Tibial nerve (tissue), 4 donors: ENCODE measurements at regions not wholly inside any gene's neighbourhood (a gene's known extent, or its start where the extent isn't known, plus 50 kb on each side); places are given as distances from the start of the nearest gene placed in this dataset.
A peak's percentile ranks its signal among the peaks of the same experiment; 100 is the strongest.

Experiments used
- DNase-seq, 2 donors: peaks; one replicate each; pipeline ENCODE4 v3.0.0-alpha.2; 2019; ENCODE audit warnings: low spot score in 2 of 2
- H3K27ac ChIP-seq, 4 donors: fragments of 200-600 bp; sonication (generic) in 3 of 4; one replicate each; pipeline ENCODE4 v1.5.1; 2017 to 2019; ENCODE audit warnings: mild to moderate bottlenecking in 1 of 4
- H3K27me3 ChIP-seq, 2 donors: fragments of 200-600 bp; sonication (generic) in 1 of 2; one replicate each; pipeline versions ENCODE4 v1.5.1 to v1.6.0; 2017 to 2019
- H3K36me3 ChIP-seq, 3 donors: fragments of 200-600 bp; sonication (generic); one replicate each; pipeline ENCODE4 v1.5.1; 2018 to 2019
- H3K4me1 ChIP-seq, 4 donors: fragments of 200-600 bp; sonication (generic) in 3 of 4; one replicate each; pipeline ENCODE4 v1.5.1; 2017 to 2019
- H3K4me3 ChIP-seq, 4 donors: fragments of 200-600 bp; sonication (generic) in 3 of 4; one replicate each; pipeline ENCODE4 v1.5.1; 2017 to 2019; ENCODE audit warnings: mild to moderate bottlenecking in 1 of 4, moderate library complexity in 1 of 4
- H3K9me3 ChIP-seq, 4 donors: fragments of 200-600 bp; sonication (generic) in 3 of 4; one replicate each; pipeline ENCODE4 v1.5.1; 2017 to 2019
- CTCF ChIP-seq, 5 experiments: fragments of 200-600 bp in 3 of 5; fragments of 450-650 bp in 2 of 5; sonication (generic) in 3 of 5; IDR thresholded peaks; one replicate each; pipeline ENCODE4 v1.5.1; 2016 to 2019; ENCODE audit warnings: antibody characterized with exemption in 5 of 5, mild to moderate bottlenecking in 3 of 5, moderate library complexity in 2 of 5
- EP300 ChIP-seq, 2 donors: sonication (generic); formaldehyde crosslinking; IDR thresholded peaks; one replicate each; pipeline ENCODE4 v1.6.1; 2017; ENCODE audit warnings: antibody characterized with exemption in 2 of 2, mild to moderate bottlenecking in 1 of 2
- POLR2A ChIP-seq, 2 donors: fragments of 450-650 bp; IDR thresholded peaks; one replicate each; pipeline ENCODE4 v1.6.1; 2017; ENCODE audit warnings: antibody characterized with exemption in 2 of 2, mild to moderate bottlenecking in 2 of 2, moderate library complexity in 2 of 2
- WGBS, 2 donors: methylation state at CpG; one replicate each; pipeline ENCODE4 v1.1.5; 2018; 5-methylcytosine and 5-hydroxymethylcytosine counted together

- Histone ChIP-seq H3K27me3 (no peaks in the 10 kb centered on the region), H3K36me3 (no peaks in the 10 kb centered on the region), H3K27ac (no peak overlapping the region), H3K9me3 (no peaks in the 10 kb centered on the region), H3K4me3 (no peak overlapping the region), H3K4me1 (peaks cover 0 to 10% (median 4%) of the 10 kb centered on the region in 4 donors)
- DNase-seq = no peak
- TF ChIP-seq EP300 (IDR thresholded peaks at IDR 0.05) = no peak
These were observed 51.5 kb upstream of the ARID1B start for GRCh38 chr6:156725712-156726111.

GRCh38 chr6:156720691-156721685 is 56.2 kb upstream of the ARID1B start:
- H3K9me3 ChIP-seq = no peaks in the 10 kb centered on the region
- no peak overlapping the region for H3K4me3 ChIP-seq
- peaks cover 0 to 26% (median 10%) of the 10 kb centered on the region in 4 donors for H3K4me1 ChIP-seq
- H3K36me3 ChIP-seq = no peaks in the 10 kb centered on the region
- WGBS, 2 donors = 60 to 62% methylated on average over 17 of the region's 17 CpGs
- no peak for DNase-seq
- no peaks in the 10 kb centered on the region for H3K27me3 ChIP-seq
- peak overlapping the region; percentile 78 to 96 (median 84) for H3K27ac ChIP-seq
- TF ChIP-seq EP300 (IDR thresholded peaks at IDR 0.05) (peak in 1 of 2 donors; percentile 14), POLR2A (IDR thresholded peaks at IDR 0.05) (no peak)

- Histone ChIP-seq H3K4me1 (peaks cover 0 to 26% (median 10%) of the 10 kb centered on the region in 4 donors), H3K36me3 (no peaks in the 10 kb centered on the region), H3K27me3 (no peaks in the 10 kb centered on the region), H3K27ac (peak overlapping the region; percentile 78 to 96 (median 84)), H3K4me3 (peak overlapping the region; percentile 11 to 53 (median 32)), H3K9me3 (no peaks in the 10 kb centered on the region)
- WGBS, 2 donors = 31 to 36% methylated on average over 28 to 48 of the region's 50 CpGs
- DNase-seq = peak; percentile 91 to 93
- peak; percentile 82 to 86 for TF ChIP-seq EP300 (IDR thresholded peaks at IDR 0.05)
- TF ChIP-seq CTCF (IDR thresholded peaks at IDR 0.05) = peak in 1 of 5 experiments; percentile 34
- peak in 1 of 2 donors; percentile 50 for TF ChIP-seq POLR2A (IDR thresholded peaks at IDR 0.05)
These were observed 57.2 kb upstream of the ARID1B start for GRCh38 chr6:156719720-156720563.

- peak overlapping the region; percentile 11 to 53 (median 32) for H3K4me3 ChIP-seq
These were observed 57.8 kb upstream of the ARID1B start for GRCh38 chr6:156719395-156719719.

GRCh38 chr6:156718647-156719394 is 58.4 kb upstream of the ARID1B start:
- Histone ChIP-seq H3K36me3 (no peaks in the 10 kb centered on the region), H3K4me1 (peaks cover 0 to 26% (median 10%) of the 10 kb centered on the region in 4 donors), H3K27ac (peak overlapping the region; percentile 78 to 96 (median 84)), H3K4me3 (no peak overlapping the region), H3K9me3 (no peaks in the 10 kb centered on the region), H3K27me3 (no peaks in the 10 kb centered on the region)
- DNase-seq = no peak
- no peak for TF ChIP-seq POLR2A (IDR thresholded peaks at IDR 0.05)
- WGBS, 2 donors = 90 to 91% methylated on average over 18 of the region's 18 CpGs

More at GRCh38 chr6:156719395-156719719, 57.8 kb upstream of the ARID1B start:
- peak overlapping the region; percentile 78 to 96 (median 84) for H3K27ac ChIP-seq
- DNase-seq = no peak
- H3K27me3 ChIP-seq = no peaks in the 10 kb centered on the region
- peaks cover 0 to 26% (median 10%) of the 10 kb centered on the region in 4 donors for H3K4me1 ChIP-seq
- 75 to 81% methylated on average over 13 of the region's 13 CpGs for WGBS, 2 donors
- no peaks in the 10 kb centered on the region for H3K9me3 ChIP-seq
- H3K36me3 ChIP-seq = no peaks in the 10 kb centered on the region
- TF ChIP-seq POLR2A (IDR thresholded peaks at IDR 0.05) = no peak
- no peak for TF ChIP-seq CTCF (IDR thresholded peaks at IDR 0.05)
- TF ChIP-seq EP300 (IDR thresholded peaks at IDR 0.05) = no peak

- H3K4me1 ChIP-seq = peaks cover 0 to 26% (median 10%) of the 10 kb centered on the region in 4 donors
- H3K36me3 ChIP-seq = no peaks in the 10 kb centered on the region
- no peak overlapping the region for H3K4me3 ChIP-seq
- H3K27me3 ChIP-seq = no peaks in the 10 kb centered on the region
- H3K9me3 ChIP-seq = no peaks in the 10 kb centered on the region
- TF ChIP-seq POLR2A (IDR thresholded peaks at IDR 0.05) (no peak), EP300 (IDR thresholded peaks at IDR 0.05) (no peak), CTCF (IDR thresholded peaks at IDR 0.05) (no peak)
- no peak overlapping the region for H3K27ac ChIP-seq
- DNase-seq = no peak
- WGBS, 2 donors = 93 to 94% methylated on average over 5 of the region's 5 CpGs
These were observed 59.6 kb upstream of the ARID1B start for GRCh38 chr6:156717542-156717941.
